ENCODE measurements at regions not wholly inside any gene's neighbourhood (a gene's known extent, or its start where the extent isn't known, plus 50 kb on each side); places are given as distances from the start of the nearest gene placed in this dataset.

- no peak for TF ChIP-seq CTCF (conservative IDR thresholded peaks at IDR 0.05)
- no peak for TF ChIP-seq EZH2 (IDR thresholded peaks at IDR 0.05; ENCODE audit: low read depth)
Observed at GRCh38 chr6:91822581-91822980, 1235.7 kb upstream of the MAP3K7 start.
